ENCODE measurements at regions not wholly inside any gene's neighbourhood (a gene's known extent, or its start where the extent isn't known, plus 50 kb on each side); places are given as distances from the start of the nearest gene placed in this dataset.

DNA sequence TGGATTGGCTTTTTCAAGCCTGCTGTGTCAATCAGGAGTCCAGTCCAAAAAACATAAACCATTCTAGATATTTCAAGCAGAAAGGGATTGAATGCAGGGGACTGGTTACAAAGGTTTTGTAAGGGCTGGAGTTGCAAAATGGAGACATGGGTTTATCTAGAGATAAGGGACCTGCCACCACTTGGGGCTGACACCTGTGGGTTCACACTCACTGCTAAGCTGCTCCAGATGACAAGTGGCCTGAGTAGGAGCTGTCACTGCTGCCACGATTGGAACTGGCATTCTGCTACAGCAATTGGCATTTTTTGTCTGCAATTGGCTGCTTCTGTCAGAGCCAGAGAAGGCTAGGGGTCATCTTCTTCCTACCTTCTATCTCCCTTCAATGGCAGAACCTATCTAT is 66.3 kb upstream of the ZFR start:
- no peak for DNase-seq (ENCODE audit: low read depth)
- H3K4me3 ChIP-seq (ENCODE audit: low read depth, low read length) = no peak overlapping the region
- TF ChIP-seq, protein P1, sequence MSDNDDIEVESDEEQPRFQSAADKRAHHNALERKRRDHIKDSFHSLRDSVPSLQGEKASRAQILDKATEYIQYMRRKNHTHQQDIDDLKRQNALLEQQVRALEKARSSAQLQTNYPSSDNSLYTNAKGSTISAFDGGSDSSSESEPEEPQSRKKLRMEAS (IDR thresholded peaks at IDR 0.05; ENCODE audit: low read depth, low read length) = no peak

DNA sequence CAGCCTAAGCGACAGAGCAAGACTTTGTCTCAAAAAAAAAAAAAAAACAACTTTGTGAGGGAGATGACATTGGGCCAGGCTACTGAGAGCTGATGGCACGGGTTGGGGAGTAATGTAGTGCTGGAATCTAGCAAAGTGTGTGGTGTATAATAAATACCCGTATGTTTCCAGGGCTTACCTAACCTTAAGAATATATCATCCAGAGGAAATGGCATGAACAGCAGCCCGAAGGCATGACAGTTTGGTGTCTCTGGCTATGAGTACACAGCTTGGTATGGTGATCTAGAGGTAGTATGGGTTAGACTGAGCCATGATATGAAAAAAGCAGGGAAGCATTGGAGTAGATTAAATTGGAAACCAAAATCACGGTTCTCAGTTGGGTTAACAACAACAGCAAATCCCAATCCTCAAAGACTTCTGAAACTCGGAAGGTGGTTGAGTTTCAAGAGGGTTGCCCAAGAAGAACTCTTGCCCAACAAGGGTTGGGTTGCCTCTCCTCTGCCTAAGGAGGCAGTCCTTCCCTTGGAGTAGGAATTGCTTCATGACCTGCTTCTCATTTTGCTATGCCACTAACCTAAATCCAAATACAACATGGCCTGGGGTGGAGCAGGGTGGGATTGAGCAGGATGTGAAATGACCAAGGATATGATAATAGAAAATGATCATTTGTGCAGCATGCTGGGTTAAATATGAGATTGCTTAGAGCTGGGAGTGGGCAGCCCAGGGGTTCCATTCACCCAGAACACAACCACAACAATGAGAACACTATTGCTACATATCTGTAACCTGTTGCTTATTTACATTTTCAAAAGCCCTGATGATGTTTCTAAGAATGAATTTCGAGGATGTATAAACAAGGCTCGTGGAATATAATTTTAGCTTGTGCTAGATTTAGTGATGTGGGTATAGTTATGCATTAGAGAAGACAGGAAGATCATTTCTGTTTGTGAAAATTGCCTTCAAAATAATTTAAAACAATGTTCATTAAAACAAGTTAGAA is 64.6 kb upstream of the ZFR start:
- peak; percentile 68 for DNase-seq (ENCODE audit: low read depth)
- TF ChIP-seq POLR2A (IDR thresholded peaks at IDR 0.05; ENCODE audit: extremely low read depth, insufficient read length) = no peak
- TF ChIP-seq, protein P1 (IDR thresholded peaks at IDR 0.05; ENCODE audit: low read depth, low read length) = no peak
- TF ChIP-seq, protein P2, sequence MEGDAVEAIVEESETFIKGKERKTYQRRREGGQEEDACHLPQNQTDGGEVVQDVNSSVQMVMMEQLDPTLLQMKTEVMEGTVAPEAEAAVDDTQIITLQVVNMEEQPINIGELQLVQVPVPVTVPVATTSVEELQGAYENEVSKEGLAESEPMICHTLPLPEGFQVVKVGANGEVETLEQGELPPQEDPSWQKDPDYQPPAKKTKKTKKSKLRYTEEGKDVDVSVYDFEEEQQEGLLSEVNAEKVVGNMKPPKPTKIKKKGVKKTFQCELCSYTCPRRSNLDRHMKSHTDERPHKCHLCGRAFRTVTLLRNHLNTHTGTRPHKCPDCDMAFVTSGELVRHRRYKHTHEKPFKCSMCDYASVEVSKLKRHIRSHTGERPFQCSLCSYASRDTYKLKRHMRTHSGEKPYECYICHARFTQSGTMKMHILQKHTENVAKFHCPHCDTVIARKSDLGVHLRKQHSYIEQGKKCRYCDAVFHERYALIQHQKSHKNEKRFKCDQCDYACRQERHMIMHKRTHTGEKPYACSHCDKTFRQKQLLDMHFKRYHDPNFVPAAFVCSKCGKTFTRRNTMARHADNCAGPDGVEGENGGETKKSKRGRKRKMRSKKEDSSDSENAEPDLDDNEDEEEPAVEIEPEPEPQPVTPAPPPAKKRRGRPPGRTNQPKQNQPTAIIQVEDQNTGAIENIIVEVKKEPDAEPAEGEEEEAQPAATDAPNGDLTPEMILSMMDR (IDR thresholded peaks at IDR 0.05; ENCODE audit: low read depth, low read length) = no peak
- no peak for TF ChIP-seq MYC (IDR thresholded peaks at IDR 0.05; ENCODE audit: low read depth, low read length)
- no peak overlapping the region for H3K4me3 ChIP-seq (ENCODE audit: low read depth, low read length)

DNA sequence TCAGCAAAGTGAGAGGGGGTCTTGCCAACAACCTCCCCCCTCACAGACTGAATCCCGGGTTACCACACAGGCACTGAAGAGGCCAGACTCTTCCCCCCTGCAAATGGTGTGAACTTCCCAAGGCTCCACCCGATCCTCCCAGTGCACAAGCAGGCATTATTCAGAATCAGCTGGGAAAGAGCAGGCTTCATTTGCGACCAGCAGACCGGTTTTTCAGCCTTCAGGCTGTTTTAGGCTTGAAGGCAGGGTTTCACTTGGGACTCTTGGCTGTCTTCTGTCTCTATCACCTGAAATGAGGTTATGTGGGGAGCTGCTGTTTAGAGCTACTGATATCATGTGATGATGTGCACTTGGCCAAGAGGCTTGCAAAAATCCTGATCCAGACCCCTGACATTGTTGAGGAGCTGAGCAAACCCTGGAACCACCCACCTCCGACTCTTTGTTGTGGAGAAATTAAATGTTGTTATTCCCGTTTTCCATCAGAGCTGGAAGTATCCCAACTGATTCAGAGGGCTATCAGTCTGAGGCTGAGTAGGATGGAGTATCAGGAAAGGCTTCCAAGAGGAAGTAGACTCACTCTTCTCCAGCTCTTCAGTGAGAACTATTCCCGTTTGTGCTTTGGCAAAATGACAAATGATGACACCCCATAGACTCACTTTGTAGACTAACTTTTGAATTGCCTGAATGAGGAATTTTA is 63.3 kb upstream of the ZFR start:
- no peak for TF ChIP-seq POLR2A (IDR thresholded peaks at IDR 0.05; ENCODE audit: extremely low read depth, insufficient read length)
- TF ChIP-seq, protein P2 (IDR thresholded peaks at IDR 0.05; ENCODE audit: low read depth, low read length) = no peak
- TF ChIP-seq, protein P1 (IDR thresholded peaks at IDR 0.05; ENCODE audit: low read depth, low read length) = no peak
- TF ChIP-seq MYC (IDR thresholded peaks at IDR 0.05; ENCODE audit: low read depth, low read length) = no peak
- no peak for DNase-seq (ENCODE audit: low read depth)
- no peak overlapping the region for H3K4me3 ChIP-seq (ENCODE audit: low read depth, low read length)

DNA sequence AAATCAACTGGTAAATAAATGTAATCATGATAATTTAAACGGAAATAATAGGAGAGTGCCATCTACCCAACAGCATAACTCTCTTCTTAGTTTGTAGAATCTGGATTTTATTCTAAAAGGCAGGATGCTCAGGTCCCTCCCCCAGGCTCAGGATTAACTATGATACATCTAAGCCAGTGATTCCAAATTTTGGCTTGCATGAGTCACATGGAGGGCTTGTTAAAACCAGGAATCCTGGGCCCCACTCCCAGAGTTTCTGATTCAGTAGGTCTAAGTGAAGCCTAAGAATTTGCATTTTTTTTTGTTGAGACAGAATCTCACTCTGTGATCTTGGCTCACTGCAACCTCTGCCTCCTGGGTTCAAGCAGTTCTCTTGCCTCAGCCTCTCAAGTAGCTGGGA is 62.3 kb upstream of the ZFR start:
- TF ChIP-seq POLR2A (IDR thresholded peaks at IDR 0.05; ENCODE audit: extremely low read depth, insufficient read length) (no peak), MYC (IDR thresholded peaks at IDR 0.05; ENCODE audit: low read depth, low read length) (no peak)
- TF ChIP-seq, protein P1 (IDR thresholded peaks at IDR 0.05; ENCODE audit: low read depth, low read length) = no peak
- TF ChIP-seq, protein P2 (IDR thresholded peaks at IDR 0.05; ENCODE audit: low read depth, low read length) = no peak
- no peak for DNase-seq (ENCODE audit: low read depth)
- H3K4me3 ChIP-seq (ENCODE audit: low read depth, low read length) = no peak overlapping the region

DNA sequence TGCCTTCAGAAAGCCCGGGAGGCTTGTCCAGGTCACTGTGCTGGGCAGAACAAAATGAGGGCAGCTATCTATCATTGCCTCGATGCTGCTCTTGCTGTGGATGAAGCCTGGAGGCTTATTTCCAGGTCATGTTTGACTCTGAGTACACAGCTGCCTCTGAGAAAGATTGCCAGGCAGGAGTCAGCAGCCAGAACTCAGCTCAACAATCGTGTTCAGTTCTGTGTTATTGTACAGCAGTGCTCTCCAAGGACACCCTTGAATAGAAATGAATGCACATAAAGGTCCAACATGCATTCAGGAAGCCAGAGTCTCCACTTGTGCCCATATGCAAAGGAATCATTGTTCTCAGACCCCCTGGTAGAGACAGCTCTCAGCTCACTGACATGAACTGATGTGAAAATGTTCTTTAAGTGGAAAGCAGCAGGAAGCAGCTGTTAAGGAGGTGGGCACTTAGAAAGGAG is 61.7 kb upstream of the ZFR start:
- no peak overlapping the region for H3K4me3 ChIP-seq (ENCODE audit: low read depth, low read length)
- DNase-seq (ENCODE audit: low read depth) = no peak
- TF ChIP-seq, protein P2 (IDR thresholded peaks at IDR 0.05; ENCODE audit: low read depth, low read length) = no peak
- TF ChIP-seq MYC (IDR thresholded peaks at IDR 0.05; ENCODE audit: low read depth, low read length) (no peak), POLR2A (IDR thresholded peaks at IDR 0.05; ENCODE audit: extremely low read depth, insufficient read length) (no peak)
- TF ChIP-seq, protein P1 (IDR thresholded peaks at IDR 0.05; ENCODE audit: low read depth, low read length) = no peak

DNA sequence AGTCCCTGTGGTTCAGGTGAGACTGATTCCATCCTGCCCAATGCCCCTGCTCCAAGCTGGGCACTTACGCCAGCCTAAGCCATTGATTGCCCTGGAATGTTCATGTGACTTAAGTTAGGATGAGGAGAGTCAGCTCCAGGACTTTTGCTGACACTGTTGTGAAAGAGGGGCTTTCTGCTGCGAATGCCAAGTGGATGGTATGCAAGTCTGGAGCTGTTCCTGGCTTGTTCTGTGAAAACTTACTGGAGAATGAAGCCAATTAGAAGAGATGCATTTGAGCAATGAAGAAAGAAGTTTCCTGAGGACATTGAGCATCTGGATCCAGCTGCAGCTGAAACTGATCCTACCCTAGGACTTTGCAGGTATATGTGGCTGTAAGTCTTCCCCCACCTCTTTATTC is 61.2 kb upstream of the ZFR start:
- no peak for DNase-seq (ENCODE audit: low read depth)
- no peak for TF ChIP-seq POLR2A (IDR thresholded peaks at IDR 0.05; ENCODE audit: extremely low read depth, insufficient read length)
- TF ChIP-seq, protein P2 (IDR thresholded peaks at IDR 0.05; ENCODE audit: low read depth, low read length) = no peak
- TF ChIP-seq, protein P1 (IDR thresholded peaks at IDR 0.05; ENCODE audit: low read depth, low read length) = no peak
- no peak for TF ChIP-seq MYC (IDR thresholded peaks at IDR 0.05; ENCODE audit: low read depth, low read length)
- H3K4me3 ChIP-seq (ENCODE audit: low read depth, low read length) = no peak overlapping the region

Data from NB4 (cell line).